ENCODE measurements at regions not wholly inside any gene's neighbourhood (a gene's known extent, or its start where the extent isn't known, plus 50 kb on each side); places are given as distances from the start of the nearest gene placed in this dataset.

DNA sequence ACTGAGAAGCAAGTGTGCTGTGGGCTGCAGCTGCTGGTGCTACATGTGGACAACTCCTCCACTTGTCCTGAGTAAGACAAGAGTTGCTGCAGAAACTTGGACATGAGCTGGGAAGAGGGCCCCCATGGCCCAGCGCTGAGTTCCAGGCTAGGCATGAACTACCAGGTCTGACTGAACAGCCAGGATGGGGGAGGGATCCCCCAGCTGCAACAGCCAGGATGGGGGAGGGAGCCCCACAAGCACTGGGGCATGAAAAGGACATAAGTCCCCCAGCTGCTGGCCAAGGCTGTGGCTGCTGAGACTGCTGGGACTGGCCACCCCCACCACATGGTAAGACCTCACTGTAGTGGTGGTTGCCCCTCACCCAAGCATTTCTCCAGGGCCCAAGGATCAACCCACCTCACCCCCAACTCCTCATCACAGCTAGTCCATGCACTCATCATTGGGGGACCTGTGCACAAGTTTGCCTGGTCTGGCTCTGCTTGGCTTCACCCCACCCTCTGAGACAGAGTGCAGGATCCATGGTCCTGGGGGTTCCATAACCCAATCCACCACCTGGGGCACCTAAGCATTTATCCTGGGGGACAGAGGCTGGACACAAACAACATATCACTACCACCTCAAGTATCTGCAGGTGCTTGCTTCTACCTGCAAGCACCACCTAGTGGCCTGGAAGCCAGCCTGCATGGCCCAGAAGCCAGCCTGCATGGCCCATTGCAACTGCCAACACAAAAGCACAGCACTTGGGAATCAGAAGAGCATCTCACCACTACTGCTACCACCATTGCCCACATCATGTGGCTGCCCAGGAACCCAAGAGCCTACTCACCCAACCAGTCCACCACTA is 84.5 kb upstream of the STT3B start (continued):
- TF ChIP-seq NFKB2 (CRISPR knock-in tag; IDR thresholded peaks at IDR 0.05; ENCODE audit: borderline replicate concordance) (peak; percentile 42; the same call in 1 of the 2 replicates), RAD21 (CRISPR knock-in tag; IDR thresholded peaks at IDR 0.05) (peak; percentile 88), DNMT1 (CRISPR knock-in tag; IDR thresholded peaks at IDR 0.05) (no peak), REL (CRISPR knock-in tag; conservative IDR thresholded peaks at IDR 0.05) (0 out of 2 replicates have a peak, but pooled peaks have one; percentile 50), STAG1 (CRISPR knock-in tag; IDR thresholded peaks at IDR 0.05) (peak; percentile 93), ZNF331 (CRISPR knock-in tag; IDR thresholded peaks at IDR 0.05) (peak; percentile 54; the same call in 1 of the 2 replicates), ZBTB14 (CRISPR knock-in tag; IDR thresholded peaks at IDR 0.05) (no peak), ERF (CRISPR knock-in tag; IDR thresholded peaks at IDR 0.05) (0 out of 2 replicates have a peak, but pooled peaks have one; percentile 32), POGZ (CRISPR knock-in tag; IDR thresholded peaks at IDR 0.05) (0 out of 2 replicates have a peak, but pooled peaks have one; percentile 33), ZNF501 (CRISPR knock-in tag; IDR thresholded peaks at IDR 0.05) (0 out of 2 replicates have a peak, but pooled peaks have one; percentile 22), TARDBP (CRISPR knock-in tag; IDR thresholded peaks at IDR 0.05) (0 out of 2 replicates have a peak, but pooled peaks have one; percentile 26), SMC3 (IDR thresholded peaks at IDR 0.05; ENCODE audit: low read length) (peak; percentile 96), ZNF724P (CRISPR knock-in tag; IDR thresholded peaks at IDR 0.05; ENCODE audit: borderline replicate concordance) (0 out of 2 replicates have a peak, but pooled peaks have one; percentile 39)
- TF ChIP-seq, protein P1, sequence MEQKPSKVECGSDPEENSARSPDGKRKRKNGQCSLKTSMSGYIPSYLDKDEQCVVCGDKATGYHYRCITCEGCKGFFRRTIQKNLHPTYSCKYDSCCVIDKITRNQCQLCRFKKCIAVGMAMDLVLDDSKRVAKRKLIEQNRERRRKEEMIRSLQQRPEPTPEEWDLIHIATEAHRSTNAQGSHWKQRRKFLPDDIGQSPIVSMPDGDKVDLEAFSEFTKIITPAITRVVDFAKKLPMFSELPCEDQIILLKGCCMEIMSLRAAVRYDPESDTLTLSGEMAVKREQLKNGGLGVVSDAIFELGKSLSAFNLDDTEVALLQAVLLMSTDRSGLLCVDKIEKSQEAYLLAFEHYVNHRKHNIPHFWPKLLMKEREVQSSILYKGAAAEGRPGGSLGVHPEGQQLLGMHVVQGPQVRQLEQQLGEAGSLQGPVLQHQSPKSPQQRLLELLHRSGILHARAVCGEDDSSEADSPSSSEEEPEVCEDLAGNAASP (CRISPR knock-in tag; IDR thresholded peaks at IDR 0.05; ENCODE audit: borderline replicate concordance): 0 out of 2 replicates have a peak, but pooled peaks have one; percentile 24
- TF ChIP-seq, protein P2, sequence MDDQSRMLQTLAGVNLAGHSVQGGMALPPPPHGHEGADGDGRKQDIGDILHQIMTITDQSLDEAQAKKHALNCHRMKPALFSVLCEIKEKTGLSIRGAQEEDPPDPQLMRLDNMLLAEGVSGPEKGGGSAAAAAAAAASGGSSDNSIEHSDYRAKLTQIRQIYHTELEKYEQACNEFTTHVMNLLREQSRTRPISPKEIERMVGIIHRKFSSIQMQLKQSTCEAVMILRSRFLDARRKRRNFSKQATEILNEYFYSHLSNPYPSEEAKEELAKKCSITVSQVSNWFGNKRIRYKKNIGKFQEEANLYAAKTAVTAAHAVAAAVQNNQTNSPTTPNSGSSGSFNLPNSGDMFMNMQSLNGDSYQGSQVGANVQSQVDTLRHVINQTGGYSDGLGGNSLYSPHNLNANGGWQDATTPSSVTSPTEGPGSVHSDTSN (CRISPR knock-in tag; IDR thresholded peaks at IDR 0.05; ENCODE audit: borderline replicate concordance): no peak

All from HepG2 (cell line).